ENCODE measurements at regions not wholly inside any gene's neighbourhood (a gene's known extent, or its start where the extent isn't known, plus 50 kb on each side); places are given as distances from the start of the nearest gene placed in this dataset.

- in situ Hi-C loops (cut with HindIII; ENCODE audit: extremely low pct_ligation_motif_present, low pct_unique_long_range_greater_than_20kb) (no loop called here), intact Hi-C loops (cut with micrococcal nuclease; ENCODE audit: unreplicated experiment) (no loop called here)
- no peak for TF ChIP-seq PITX1 (CRISPR knock-in tag; IDR thresholded peaks at IDR 0.05)
- TF ChIP-seq GPN1 (CRISPR knock-in tag; IDR thresholded peaks at IDR 0.05; ENCODE audit: borderline replicate concordance): no peak
- TF ChIP-seq MYPOP (CRISPR knock-in tag; IDR thresholded peaks at IDR 0.05): no peak
- Histone ChIP-seq H3K27me3 (ENCODE audit: control insufficient read depth in 1 of 2, insufficient read depth in 2 of 2, low read length in 2 of 2) (peaks cover 0 to 25% of the 10 kb centered on the region in 2 experiments; a peak in 2 of 5 replicates), H3K4me2 (ENCODE audit: low read depth, low read length) (no peak overlapping the region), H3K79me2 (ENCODE audit: insufficient read depth, low read length) (no peaks in the 10 kb centered on the region), H3K9me3 (ENCODE audit: low read length) (no peaks in the 10 kb centered on the region), H3K27ac (ENCODE audit: extremely low read length, insufficient read depth, low read length) (no peak overlapping the region), H3K36me3 (replicated peaks in 1 of 2; ENCODE audit: control insufficient read depth in 1 of 2, insufficient read depth in 2 of 2, low read length in 2 of 2) (no peaks in the 10 kb centered on the region), H3K4me3 (replicated peaks in 1 of 3; ENCODE audit: insufficient read depth in 1 of 3, low read depth in 2 of 3, low read length in 3 of 3) (no peak overlapping the region), H3K9ac (ENCODE audit: insufficient read depth, low read depth, low read length) (no peak overlapping the region), H4K20me1 (ENCODE audit: insufficient read depth, low read length) (no peaks in the 10 kb centered on the region), H3K4me1 (ENCODE audit: insufficient read depth, low read length) (no peaks in the 10 kb centered on the region), H2AFZ (ENCODE audit: low read length) (no peak overlapping the region)
- CTCF ChIA-PET (ENCODE audit: low intra/inter-chr PET ratio, low total read pairs): no interaction called here
- DNase-seq (ENCODE audit: low spot score): no peak
- ATAC-seq: no peak
- WGBS (ENCODE audit: low lambda C conversion rate): 48% methylated on average over 2 of the region's 2 CpGs
- FAIRE-seq: no peak
- POLR2A ChIA-PET: no interaction called here
- no TSS peak for BruUV-seq (replicated peaks)
Measured at GRCh38 chr15:57789225-57789624, 82.7 kb downstream of the POLR2M start.

GRCh38 chr15:57792724-57793449, 86.4 kb downstream of the POLR2M start:
- DNase-seq (ENCODE audit: low spot score) (no peak), FAIRE-seq (no peak), ATAC-seq (no peak)
- Histone ChIP-seq H3K27ac (ENCODE audit: extremely low read length, insufficient read depth, low read length) (no peak overlapping the region), H2AFZ (ENCODE audit: low read length) (no peak overlapping the region), H3K9ac (ENCODE audit: insufficient read depth, low read depth, low read length) (no peak overlapping the region), H3K27me3 (ENCODE audit: control insufficient read depth in 1 of 2, insufficient read depth in 2 of 2, low read length in 2 of 2) (peaks cover 0 to 19% of the 10 kb centered on the region in 2 experiments; a peak in 2 of 5 replicates), H3K79me2 (ENCODE audit: insufficient read depth, low read length) (no peaks in the 10 kb centered on the region), H3K9me3 (ENCODE audit: low read length) (no peaks in the 10 kb centered on the region), H3K4me2 (ENCODE audit: low read depth, low read length) (no peak overlapping the region), H3K36me3 (replicated peaks in 1 of 2; ENCODE audit: control insufficient read depth in 1 of 2, insufficient read depth in 2 of 2, low read length in 2 of 2) (no peaks in the 10 kb centered on the region), H4K20me1 (ENCODE audit: insufficient read depth, low read length) (no peaks in the 10 kb centered on the region), H3K4me3 (replicated peaks in 1 of 3; ENCODE audit: insufficient read depth in 1 of 3, low read depth in 2 of 3, low read length in 3 of 3) (no peak overlapping the region), H3K4me1 (ENCODE audit: insufficient read depth, low read length) (no peaks in the 10 kb centered on the region)
- no peak for TF ChIP-seq ZBTB7A (CRISPR knock-in tag; IDR thresholded peaks at IDR 0.05)
- no peak for TF ChIP-seq KDM3A (CRISPR knock-in tag; IDR thresholded peaks at IDR 0.05; ENCODE audit: low read depth)
- in situ Hi-C loops (cut with HindIII; ENCODE audit: extremely low pct_ligation_motif_present, low pct_unique_long_range_greater_than_20kb) (no loop called here), intact Hi-C loops (cut with micrococcal nuclease; ENCODE audit: unreplicated experiment) (no loop called here)
- 12% methylated on average over 8 of the region's 9 CpGs for WGBS (ENCODE audit: low lambda C conversion rate)
- no TSS peak for BruUV-seq (replicated peaks)
- CTCF ChIA-PET (ENCODE audit: low intra/inter-chr PET ratio, low total read pairs): no interaction called here
- POLR2A ChIA-PET: no interaction called here

Data from HepG2 (cell line).